DND-41 (cell line): ENCODE measurements at regions not wholly inside any gene's neighbourhood (a gene's known extent, or its start where the extent isn't known, plus 50 kb on each side); places are given as distances from the start of the nearest gene placed in this dataset.
A peak's percentile ranks its signal among the peaks of the same experiment; 100 is the strongest.

ENCODE experiments used
- ATAC-seq: fragments of 200-7000 bp; cut with Tn5 transposase; 3 replicates; pipeline ENCODE4 v1.9.1; 2021; ENCODE audit warnings: low read depth; ENCODE audit not compliant: insufficient read depth
- DNase-seq: peaks from one replicate; pipeline ENCODE4 v3.0.0-alpha.2; 2020
- H2AFZ ChIP-seq: 2 replicates; pipeline ENCODE4 v1.6.0; 2012; ENCODE audit warnings: low read depth, low read length
- H3K27ac ChIP-seq: 2 replicates; pipeline ENCODE4 v1.5.1; 2012; ENCODE audit warnings: low read length, inconsistent platforms
- H3K27me3 ChIP-seq: fragments of 200-600 bp; sonication (generic); 2 replicates; pipeline ENCODE4 v1.6.0; 2012; ENCODE audit warnings: low read length, mild to moderate bottlenecking, inconsistent platforms; ENCODE audit not compliant: insufficient read depth, poor library complexity
- H3K36me3 ChIP-seq: 2 replicates; pipeline ENCODE4 v1.5.1; 2012; ENCODE audit warnings: low read length, inconsistent platforms; ENCODE audit not compliant: insufficient read depth
- H3K4me1 ChIP-seq: 2 replicates; pipeline ENCODE4 v1.5.1; 2012; ENCODE audit warnings: mild to moderate bottlenecking, low read length; ENCODE audit not compliant: insufficient read depth
- H3K4me2 ChIP-seq: 2 replicates; pipeline ENCODE4 v1.6.0; 2012; ENCODE audit warnings: mild to moderate bottlenecking, moderate library complexity, low read length, inconsistent platforms; ENCODE audit not compliant: insufficient read depth
- H3K4me3 ChIP-seq, 2 experiments: fragments of 200-600 bp in 1 of 2; shearing (Covaris generic) in 1 of 2; 2 replicates each; pipeline ENCODE4 v1.5.1; 2012 to 2016; ENCODE audit warnings: inconsistent platforms in 2 of 2, low read length in 2 of 2, mild to moderate bottlenecking in 2 of 2, low read depth in 1 of 2, moderate library complexity in 1 of 2
- H3K79me2 ChIP-seq: 2 replicates; pipeline ENCODE4 v1.6.0; 2012; ENCODE audit warnings: low read length, inconsistent platforms; ENCODE audit not compliant: insufficient read depth
- H3K9ac ChIP-seq: 2 replicates; pipeline ENCODE4 v1.6.0; 2012; ENCODE audit warnings: low read depth, mild to moderate bottlenecking, inconsistent platforms, low read length, moderate library complexity
- H3K9me3 ChIP-seq: 2 replicates; pipeline ENCODE4 v1.5.1; 2012; ENCODE audit warnings: low read length, moderate library complexity, mild to moderate bottlenecking, inconsistent platforms; ENCODE audit not compliant: insufficient read depth, severe bottlenecking
- H4K20me1 ChIP-seq: 2 replicates; pipeline ENCODE4 v1.6.0; 2012; ENCODE audit warnings: low read length; ENCODE audit not compliant: insufficient read depth
- EZH2 ChIP-seq: IDR thresholded peaks from 3 replicates; pipeline ENCODE4 v1.6.1; 2012; ENCODE audit warnings: borderline replicate concordance, low read depth, mild to moderate bottlenecking, moderate library complexity, low read length, inconsistent platforms; ENCODE audit not compliant: severe bottlenecking
- TF ChIP-seq, protein P1 (sequence below): IDR thresholded peaks from 2 replicates; pipeline ENCODE4 v1.5.1; 2012; ENCODE audit warnings: borderline replicate concordance, low read length, moderate library complexity, mild to moderate bottlenecking; ENCODE audit not compliant: poor library complexity, severe bottlenecking; ENCODE audit errors: extremely low read depth

DNA sequence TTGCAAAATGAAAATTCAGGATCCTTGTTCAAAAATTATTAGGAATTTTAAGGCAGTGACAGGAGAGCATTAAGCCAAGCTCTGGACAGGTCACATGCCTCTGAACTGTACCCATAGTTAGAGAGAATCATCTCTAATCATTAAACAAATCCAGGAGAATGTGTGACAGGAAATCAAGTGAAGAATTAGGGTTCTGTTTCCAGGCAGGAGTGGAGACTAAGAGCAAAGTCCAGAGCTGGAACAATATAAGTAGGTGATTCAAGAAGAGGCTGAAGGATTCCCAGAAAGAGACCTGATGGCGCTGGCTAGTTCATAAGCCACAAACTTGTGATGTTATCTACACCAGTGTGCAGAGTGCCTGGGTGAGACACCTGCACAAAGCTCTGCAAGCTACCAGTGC is 104.6 kb upstream of the PRKG2 start:
- no peak overlapping the region for H2AFZ ChIP-seq
- ATAC-seq (peak; percentile 56; the same call in 2 of the 3 replicates), DNase-seq (no peak)
- H3K27me3 ChIP-seq = no peaks in the 10 kb centered on the region
- no peak overlapping the region for H3K4me3 ChIP-seq
- no peaks in the 10 kb centered on the region for H3K79me2 ChIP-seq
- H4K20me1 ChIP-seq = no peaks in the 10 kb centered on the region
- H3K4me1 ChIP-seq = no peaks in the 10 kb centered on the region
- no peak overlapping the region for H3K9ac ChIP-seq
- TF ChIP-seq EZH2 = no peak
- no peaks in the 10 kb centered on the region for H3K36me3 ChIP-seq
- H3K9me3 ChIP-seq = no peaks in the 10 kb centered on the region
- H3K27ac ChIP-seq = no peak overlapping the region
- no peak overlapping the region for H3K4me2 ChIP-seq

DNA sequence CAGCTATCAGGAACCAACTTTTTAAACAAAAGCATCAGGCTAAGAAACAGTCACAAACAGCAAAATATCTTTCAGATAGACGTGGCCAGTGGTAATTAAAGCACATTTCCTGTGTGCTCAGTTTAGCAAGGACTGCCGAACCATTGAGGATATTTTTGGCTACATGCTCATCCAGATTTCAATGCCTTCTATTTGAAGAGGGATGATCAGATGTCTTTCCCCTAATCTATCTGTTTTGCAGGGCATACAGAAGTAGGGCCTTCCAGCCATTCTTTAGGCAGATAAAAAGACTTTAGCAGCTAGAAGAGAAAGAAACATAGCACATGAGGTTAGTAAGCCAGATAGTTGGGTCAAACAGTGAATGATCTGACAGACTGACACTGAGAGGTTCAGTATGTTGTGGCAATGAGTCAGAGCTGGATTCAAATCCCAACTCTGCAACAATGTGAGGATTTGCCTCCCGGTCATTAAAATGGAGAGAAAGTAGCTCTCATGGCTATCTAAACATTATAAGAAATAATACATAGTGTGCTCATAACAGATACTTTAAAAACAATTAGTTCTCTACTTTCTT is 100.0 kb upstream of the PRKG2 start:
- H3K36me3 ChIP-seq = no peaks in the 10 kb centered on the region
- no peak overlapping the region for H3K27ac ChIP-seq
- no peak for DNase-seq
- no peak overlapping the region for H3K9ac ChIP-seq
- H3K4me1 ChIP-seq = no peaks in the 10 kb centered on the region
- H4K20me1 ChIP-seq = no peaks in the 10 kb centered on the region
- ATAC-seq = no peak
- no peak overlapping the region for H3K4me3 ChIP-seq
- H3K27me3 ChIP-seq = no peaks in the 10 kb centered on the region
- H3K9me3 ChIP-seq = no peaks in the 10 kb centered on the region
- no peak overlapping the region for H3K4me2 ChIP-seq
- no peak overlapping the region for H2AFZ ChIP-seq
- TF ChIP-seq, protein P1, sequence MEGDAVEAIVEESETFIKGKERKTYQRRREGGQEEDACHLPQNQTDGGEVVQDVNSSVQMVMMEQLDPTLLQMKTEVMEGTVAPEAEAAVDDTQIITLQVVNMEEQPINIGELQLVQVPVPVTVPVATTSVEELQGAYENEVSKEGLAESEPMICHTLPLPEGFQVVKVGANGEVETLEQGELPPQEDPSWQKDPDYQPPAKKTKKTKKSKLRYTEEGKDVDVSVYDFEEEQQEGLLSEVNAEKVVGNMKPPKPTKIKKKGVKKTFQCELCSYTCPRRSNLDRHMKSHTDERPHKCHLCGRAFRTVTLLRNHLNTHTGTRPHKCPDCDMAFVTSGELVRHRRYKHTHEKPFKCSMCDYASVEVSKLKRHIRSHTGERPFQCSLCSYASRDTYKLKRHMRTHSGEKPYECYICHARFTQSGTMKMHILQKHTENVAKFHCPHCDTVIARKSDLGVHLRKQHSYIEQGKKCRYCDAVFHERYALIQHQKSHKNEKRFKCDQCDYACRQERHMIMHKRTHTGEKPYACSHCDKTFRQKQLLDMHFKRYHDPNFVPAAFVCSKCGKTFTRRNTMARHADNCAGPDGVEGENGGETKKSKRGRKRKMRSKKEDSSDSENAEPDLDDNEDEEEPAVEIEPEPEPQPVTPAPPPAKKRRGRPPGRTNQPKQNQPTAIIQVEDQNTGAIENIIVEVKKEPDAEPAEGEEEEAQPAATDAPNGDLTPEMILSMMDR = no peak
- TF ChIP-seq EZH2 = no peak
- H3K79me2 ChIP-seq = no peaks in the 10 kb centered on the region

DNA sequence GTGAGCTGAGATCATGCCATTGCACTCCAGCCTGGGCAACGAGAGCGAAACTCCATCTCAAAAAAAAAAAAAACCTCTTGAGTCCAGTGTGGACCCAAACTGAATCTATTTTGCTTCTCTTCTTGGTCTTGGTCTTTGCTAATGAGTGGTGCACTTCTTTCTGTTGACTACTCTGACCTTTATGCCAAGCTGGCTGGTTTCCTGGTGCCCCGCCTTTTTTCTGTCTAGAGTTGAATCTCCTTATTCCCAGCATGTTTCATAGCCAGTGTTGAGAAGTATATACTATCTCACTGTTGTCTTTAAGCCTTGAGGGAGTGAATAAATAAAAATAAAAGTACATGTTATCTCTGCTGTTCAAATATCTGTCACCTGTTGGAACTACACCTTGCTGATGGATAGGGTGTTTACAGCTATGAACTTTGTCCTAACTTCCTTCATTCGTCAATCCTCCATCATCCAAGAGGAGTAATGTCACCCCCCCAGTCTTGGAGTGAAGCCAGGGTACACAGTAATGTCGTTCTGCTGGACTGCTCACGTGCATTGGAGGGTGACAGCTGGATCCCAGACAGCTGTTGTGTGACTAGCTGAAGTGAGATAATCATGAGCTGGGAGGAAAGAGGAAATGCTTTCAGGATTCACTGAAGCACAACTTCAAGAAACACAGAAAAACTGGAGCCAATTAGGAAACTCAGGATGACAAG is 99.3 kb upstream of the PRKG2 start:
- Histone ChIP-seq H3K27me3 (no peaks in the 10 kb centered on the region), H3K36me3 (no peaks in the 10 kb centered on the region), H2AFZ (no peak overlapping the region), H3K4me3 (no peak overlapping the region), H3K9ac (no peak overlapping the region), H3K27ac (no peak overlapping the region), H3K9me3 (no peaks in the 10 kb centered on the region), H3K79me2 (no peaks in the 10 kb centered on the region), H3K4me2 (no peak overlapping the region), H4K20me1 (no peaks in the 10 kb centered on the region), H3K4me1 (no peaks in the 10 kb centered on the region)
- TF ChIP-seq EZH2 = no peak
- TF ChIP-seq, protein P1 = no peak
- ATAC-seq (no peak), DNase-seq (no peak)

DNA sequence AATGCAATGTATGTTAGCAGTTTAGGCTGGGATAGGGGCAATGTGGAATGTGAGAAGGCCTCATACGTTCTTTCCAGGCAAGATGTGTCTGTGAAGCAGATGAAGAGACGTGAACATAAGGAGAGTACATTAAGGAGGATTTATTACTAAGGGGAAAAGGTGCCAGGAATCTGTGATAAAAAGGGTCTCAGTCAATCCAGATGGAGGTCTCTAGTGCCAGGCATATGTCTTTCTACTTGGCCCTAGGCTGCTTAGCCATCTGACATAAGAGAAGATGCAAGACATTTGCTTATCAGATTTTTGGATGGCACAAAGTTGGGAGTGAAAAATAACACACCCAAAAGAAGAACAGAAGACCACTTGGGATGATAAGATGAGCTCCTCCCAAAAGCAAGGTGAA is 93.0 kb upstream of the PRKG2 start:
- Histone ChIP-seq H3K27me3 (peaks cover 4% of the 10 kb centered on the region), H3K79me2 (no peaks in the 10 kb centered on the region), H3K4me1 (no peaks in the 10 kb centered on the region), H3K9ac (no peak overlapping the region), H3K4me3 (no peak overlapping the region), H3K9me3 (no peaks in the 10 kb centered on the region), H3K36me3 (no peaks in the 10 kb centered on the region), H3K27ac (no peak overlapping the region), H2AFZ (no peak overlapping the region), H3K4me2 (no peak overlapping the region), H4K20me1 (no peaks in the 10 kb centered on the region)
- TF ChIP-seq, protein P1 = no peak
- no peak for TF ChIP-seq EZH2
- DNase-seq (no peak), ATAC-seq (no peak)
